IPS-15b (cell line): ENCODE measurements at regions not wholly inside any gene's neighbourhood (a gene's known extent, or its start where the extent isn't known, plus 50 kb on each side); places are given as distances from the start of the nearest gene placed in this dataset.

Experiments
- H3K27me3 ChIP-seq: one replicate; pipeline ENCODE4 v1.6.1; 2013; ENCODE audit warnings: low read length; ENCODE audit not compliant: control insufficient read depth, insufficient read depth
- H3K36me3 ChIP-seq: one replicate; pipeline ENCODE4 v1.6.1; 2013; ENCODE audit warnings: low read length; ENCODE audit not compliant: control insufficient read depth, insufficient read depth
- H3K4me1 ChIP-seq: one replicate; pipeline ENCODE4 v1.6.1; 2013; ENCODE audit warnings: mild to moderate bottlenecking, low read length; ENCODE audit not compliant: control insufficient read depth, insufficient read depth
- H3K4me3 ChIP-seq: one replicate; pipeline ENCODE4 v1.5.1; 2013; ENCODE audit warnings: low read depth, low read length
- H3K9ac ChIP-seq: one replicate; pipeline ENCODE4 v1.6.1; 2013; ENCODE audit warnings: low read depth, mild to moderate bottlenecking, low read length
- H3K9me3 ChIP-seq: one replicate; pipeline ENCODE4 v1.6.1; 2013; ENCODE audit warnings: mild to moderate bottlenecking, low read length; ENCODE audit not compliant: control insufficient read depth, insufficient read depth

DNA sequence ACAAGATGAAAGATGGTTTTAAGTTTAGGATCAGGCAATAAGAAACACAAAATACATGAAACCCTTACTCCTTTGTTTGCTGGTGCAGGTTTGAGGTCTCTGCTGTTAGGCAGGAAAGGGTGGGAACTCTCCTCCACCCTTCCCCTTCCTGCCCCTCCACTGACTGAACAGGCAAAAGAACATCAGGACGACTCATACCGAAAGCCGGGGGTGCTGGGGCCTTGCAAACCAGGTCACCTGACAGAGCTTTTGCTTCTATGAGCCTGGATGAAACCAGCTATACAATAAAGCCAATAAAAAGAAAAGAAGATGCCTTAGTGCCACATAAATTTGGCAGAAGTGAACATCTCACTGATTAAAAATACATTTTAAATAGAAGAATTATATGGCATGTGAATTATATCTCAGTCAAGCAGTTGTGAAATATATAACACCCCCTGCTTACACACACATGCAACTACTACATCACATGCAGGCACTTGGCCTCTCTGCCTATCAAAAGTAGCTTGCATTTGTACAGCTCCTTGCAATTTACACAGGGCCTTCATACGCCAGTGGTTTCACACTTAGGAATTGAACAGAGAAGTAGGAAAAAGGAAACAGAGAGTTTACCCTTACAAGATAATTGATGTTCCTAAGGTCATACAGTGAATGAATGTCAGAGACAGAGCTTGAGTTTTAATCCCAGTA, 215.1 kb upstream of the TRIB2 start:
- Histone ChIP-seq H3K36me3 (no peaks in the 10 kb centered on the region), H3K4me1 (no peaks in the 10 kb centered on the region), H3K9ac (no peak overlapping the region), H3K9me3 (no peaks in the 10 kb centered on the region), H3K4me3 (no peak overlapping the region), H3K27me3 (no peaks in the 10 kb centered on the region)

DNA sequence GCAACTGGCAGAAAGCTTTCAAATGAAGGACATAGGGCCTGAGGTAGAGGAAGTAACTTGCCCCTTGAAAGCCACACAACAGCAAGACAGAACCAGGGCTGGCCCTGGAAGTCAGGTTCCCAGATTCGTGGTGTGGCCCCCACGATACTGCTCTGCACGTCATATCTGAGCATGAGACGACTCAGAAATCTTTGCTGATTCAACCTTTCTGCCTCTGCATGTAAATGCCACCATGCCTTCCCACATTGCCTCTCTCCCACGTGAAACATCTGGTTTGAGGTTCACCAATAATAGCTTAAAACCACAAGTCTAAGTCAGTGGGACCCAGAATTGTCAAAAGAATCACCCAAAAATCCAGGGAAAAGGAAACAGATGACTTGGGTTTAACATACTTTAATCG, 214.0 kb upstream of the TRIB2 start:
- no peak overlapping the region for H3K9ac ChIP-seq
- H3K27me3 ChIP-seq, result no peaks in the 10 kb centered on the region
- H3K4me3 ChIP-seq, result no peak overlapping the region
- no peaks in the 10 kb centered on the region for H3K36me3 ChIP-seq
- H3K4me1 ChIP-seq, result no peaks in the 10 kb centered on the region
- H3K9me3 ChIP-seq, result no peaks in the 10 kb centered on the region

DNA sequence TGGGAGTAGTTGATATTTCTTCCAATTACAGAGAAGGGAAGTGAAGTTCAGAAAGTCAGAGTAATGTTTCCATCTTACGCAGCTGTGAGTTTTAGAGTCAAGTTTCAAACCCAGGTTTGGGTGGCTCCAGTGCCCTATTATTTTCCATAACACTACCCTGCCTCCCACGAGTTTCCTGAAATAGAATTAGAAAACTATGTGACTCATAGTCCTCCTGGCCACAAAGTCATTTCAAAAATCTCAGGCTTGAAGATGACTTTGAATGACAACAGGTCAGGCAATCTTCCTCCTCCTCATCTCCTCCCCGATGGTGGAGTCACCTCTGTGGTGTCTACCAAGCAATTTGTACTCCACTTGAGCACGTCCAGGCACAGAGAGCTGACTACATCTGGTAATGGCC, 212.3 kb upstream of the TRIB2 start:
- no peaks in the 10 kb centered on the region for H3K4me1 ChIP-seq
- H3K27me3 ChIP-seq, result no peaks in the 10 kb centered on the region
- no peaks in the 10 kb centered on the region for H3K9me3 ChIP-seq
- no peak overlapping the region for H3K9ac ChIP-seq
- H3K36me3 ChIP-seq, result no peaks in the 10 kb centered on the region
- H3K4me3 ChIP-seq, result no peak overlapping the region

DNA sequence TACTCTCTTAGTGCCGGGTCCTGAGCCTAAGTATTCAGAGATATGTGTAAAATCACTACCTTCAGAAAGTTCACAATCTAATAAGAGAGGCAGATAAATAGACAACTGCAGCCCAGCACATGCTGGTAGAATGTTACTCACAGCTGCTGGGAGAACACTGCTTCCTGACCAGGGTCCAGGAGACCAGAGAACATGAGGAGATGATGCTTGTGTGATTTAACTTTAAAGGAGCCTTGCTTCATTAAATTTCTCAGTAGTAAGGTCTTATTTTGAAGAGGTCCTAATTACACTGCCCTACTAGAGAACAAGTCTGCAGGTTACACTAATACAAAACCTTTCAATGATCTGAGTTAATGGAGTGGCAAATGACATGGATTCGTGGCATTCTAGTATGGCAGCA, 209.9 kb upstream of the TRIB2 start:
- H3K9ac ChIP-seq, result no peak overlapping the region
- H3K4me1 ChIP-seq, result no peaks in the 10 kb centered on the region
- H3K27me3 ChIP-seq, result no peaks in the 10 kb centered on the region
- H3K9me3 ChIP-seq, result no peaks in the 10 kb centered on the region
- no peak overlapping the region for H3K4me3 ChIP-seq
- H3K36me3 ChIP-seq, result no peaks in the 10 kb centered on the region

DNA sequence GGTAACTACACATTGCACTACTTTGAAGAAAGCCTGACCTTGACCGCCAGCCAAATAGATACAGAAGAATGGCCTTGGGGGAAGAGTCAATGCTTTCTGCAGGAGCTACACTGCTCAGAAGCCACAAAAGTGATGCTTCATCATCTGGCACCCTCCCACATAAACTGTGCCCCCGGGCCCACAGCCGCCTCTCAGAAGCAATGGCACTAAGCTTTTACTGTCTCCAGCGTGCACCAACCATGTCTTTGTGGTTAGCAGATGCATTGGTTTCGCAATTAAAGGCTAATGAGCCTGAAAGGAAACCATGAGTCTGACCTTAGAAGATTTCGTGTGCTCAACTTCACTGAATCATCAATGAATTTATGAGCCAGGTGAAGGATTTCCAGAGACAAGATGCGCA, 209.4 kb upstream of the TRIB2 start:
- Histone ChIP-seq H3K27me3 (no peaks in the 10 kb centered on the region), H3K9ac (no peak overlapping the region), H3K36me3 (no peaks in the 10 kb centered on the region), H3K4me3 (no peak overlapping the region), H3K4me1 (no peaks in the 10 kb centered on the region), H3K9me3 (no peaks in the 10 kb centered on the region)

DNA sequence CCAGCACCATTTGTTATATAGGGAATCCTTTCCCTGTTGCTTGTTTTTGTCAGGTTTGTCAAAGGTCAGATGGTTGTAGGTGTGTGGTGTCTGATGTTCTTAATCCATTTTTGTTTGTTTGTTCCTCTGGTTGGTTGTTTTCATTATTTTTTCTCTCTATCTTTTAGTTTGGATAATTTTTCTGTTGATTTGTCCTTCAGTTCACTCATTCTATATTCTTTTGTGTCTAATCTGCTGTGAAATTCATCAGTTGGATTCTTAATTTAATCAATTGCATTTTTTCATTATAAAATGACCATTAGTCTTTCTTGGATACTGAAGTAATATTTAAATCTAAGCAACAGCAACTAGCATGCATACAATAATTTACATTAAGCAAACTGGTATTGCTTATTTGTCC, 206.7 kb upstream of the TRIB2 start:
- Histone ChIP-seq H3K4me3 (no peak overlapping the region), H3K9me3 (no peaks in the 10 kb centered on the region), H3K36me3 (no peaks in the 10 kb centered on the region), H3K9ac (no peak overlapping the region), H3K27me3 (no peaks in the 10 kb centered on the region), H3K4me1 (no peaks in the 10 kb centered on the region)

DNA sequence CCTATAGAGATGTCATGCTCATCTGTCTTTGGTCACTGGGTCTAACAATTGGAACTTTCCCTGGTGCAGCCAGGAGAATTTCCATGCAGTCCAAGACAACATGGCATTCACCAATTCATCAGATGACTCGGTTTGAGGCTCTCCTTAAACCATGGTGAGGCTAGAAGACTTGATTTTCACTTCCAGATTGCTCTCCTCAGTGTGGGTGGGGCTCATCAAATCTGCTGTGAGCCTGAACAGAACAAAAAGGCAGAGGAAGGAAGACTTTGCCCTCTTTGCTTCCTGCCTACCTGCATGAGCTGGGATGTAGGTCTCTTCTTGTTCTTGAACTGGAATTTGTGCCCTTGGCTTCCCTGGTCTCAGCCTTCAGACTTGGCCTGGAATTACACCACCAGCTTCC, 203.4 kb upstream of the TRIB2 start:
- H3K4me3 ChIP-seq, result no peak overlapping the region
- H3K36me3 ChIP-seq, result no peaks in the 10 kb centered on the region
- H3K9ac ChIP-seq, result no peak overlapping the region
- H3K9me3 ChIP-seq, result no peaks in the 10 kb centered on the region
- no peaks in the 10 kb centered on the region for H3K4me1 ChIP-seq
- H3K27me3 ChIP-seq, result no peaks in the 10 kb centered on the region

DNA sequence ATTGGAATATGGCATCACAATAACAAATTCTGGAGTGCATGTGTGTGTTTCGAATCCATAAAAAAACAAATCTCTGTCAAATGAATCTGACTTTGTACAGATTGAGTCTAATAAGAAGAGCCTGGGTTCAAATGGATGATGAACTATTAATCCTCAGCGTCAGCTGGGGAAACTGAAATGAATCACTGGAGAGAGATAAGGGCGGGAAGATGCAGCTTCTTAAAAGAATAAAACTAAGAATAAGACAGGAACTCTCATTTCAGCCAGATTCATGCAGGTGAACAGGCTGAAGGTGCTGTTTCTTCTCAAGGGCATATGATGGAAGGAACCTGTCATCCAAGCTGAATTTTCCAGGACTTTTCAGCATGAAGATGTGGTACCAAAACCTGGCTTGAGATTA, 202.6 kb upstream of the TRIB2 start:
- Histone ChIP-seq H3K4me1 (no peaks in the 10 kb centered on the region), H3K9me3 (no peaks in the 10 kb centered on the region), H3K9ac (no peak overlapping the region), H3K36me3 (no peaks in the 10 kb centered on the region), H3K27me3 (no peaks in the 10 kb centered on the region), H3K4me3 (no peak overlapping the region)

DNA sequence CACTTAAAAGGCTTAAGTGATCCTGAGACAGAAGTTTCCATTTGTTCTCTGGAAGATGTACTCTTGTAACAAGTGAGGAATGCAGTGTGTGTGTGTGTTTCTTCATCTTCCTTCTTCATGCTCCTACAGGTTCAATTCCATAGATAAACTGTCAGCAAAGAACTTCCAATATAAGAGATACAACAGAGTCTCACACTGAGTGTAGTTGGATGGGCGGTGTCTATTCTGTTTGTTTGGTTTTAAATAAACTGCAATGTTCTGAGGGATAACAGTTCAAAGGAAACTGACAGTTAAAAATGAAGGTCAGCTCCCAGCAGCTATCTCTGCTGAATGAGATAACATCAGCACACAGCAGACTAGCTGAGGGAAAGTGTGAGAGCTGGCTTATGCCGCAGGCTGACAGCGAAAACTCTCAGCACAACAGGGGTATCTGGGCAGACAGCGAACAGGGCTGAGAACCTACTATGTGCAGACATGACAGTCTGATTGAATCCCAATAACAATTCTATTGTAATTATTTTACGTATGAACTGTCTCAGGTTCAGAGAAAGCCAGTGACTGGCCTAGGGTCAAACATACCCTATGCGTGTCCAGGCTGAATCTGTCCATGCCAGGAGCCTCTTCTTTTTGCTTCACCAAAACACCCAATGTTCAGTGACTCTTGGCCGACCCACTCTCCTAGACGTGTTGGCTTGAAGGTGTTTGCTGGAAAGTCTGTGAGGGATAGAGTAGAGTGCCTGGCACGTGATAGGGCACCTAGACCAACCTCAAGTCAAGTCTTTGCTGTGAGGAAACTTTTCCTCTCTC, 201.9 kb upstream of the TRIB2 start:
- no peaks in the 10 kb centered on the region for H3K4me1 ChIP-seq
- no peaks in the 10 kb centered on the region for H3K9me3 ChIP-seq
- no peak overlapping the region for H3K9ac ChIP-seq
- no peak overlapping the region for H3K4me3 ChIP-seq
- no peaks in the 10 kb centered on the region for H3K27me3 ChIP-seq
- H3K36me3 ChIP-seq, result no peaks in the 10 kb centered on the region

DNA sequence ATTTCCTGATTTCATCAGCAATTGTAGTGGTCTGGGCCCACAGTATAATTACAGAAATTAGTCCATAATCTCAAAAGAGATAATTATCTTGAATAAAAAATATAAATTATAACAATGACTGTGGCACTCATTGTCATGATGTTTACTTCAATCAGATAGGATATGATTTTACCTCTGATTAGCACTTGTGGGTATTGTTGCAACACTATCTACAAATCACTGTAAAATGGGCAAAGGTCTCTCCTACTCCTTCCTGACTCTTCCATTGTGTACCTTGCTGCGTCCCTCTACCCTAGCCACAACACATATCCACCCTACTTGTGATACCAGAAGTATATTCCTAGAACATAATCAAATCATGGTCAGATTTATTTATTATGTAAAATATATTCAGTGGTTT, 200.9 kb upstream of the TRIB2 start:
- Histone ChIP-seq H3K4me3 (no peak overlapping the region), H3K36me3 (no peaks in the 10 kb centered on the region), H3K9me3 (no peaks in the 10 kb centered on the region), H3K27me3 (no peaks in the 10 kb centered on the region), H3K4me1 (no peaks in the 10 kb centered on the region), H3K9ac (no peak overlapping the region)

DNA sequence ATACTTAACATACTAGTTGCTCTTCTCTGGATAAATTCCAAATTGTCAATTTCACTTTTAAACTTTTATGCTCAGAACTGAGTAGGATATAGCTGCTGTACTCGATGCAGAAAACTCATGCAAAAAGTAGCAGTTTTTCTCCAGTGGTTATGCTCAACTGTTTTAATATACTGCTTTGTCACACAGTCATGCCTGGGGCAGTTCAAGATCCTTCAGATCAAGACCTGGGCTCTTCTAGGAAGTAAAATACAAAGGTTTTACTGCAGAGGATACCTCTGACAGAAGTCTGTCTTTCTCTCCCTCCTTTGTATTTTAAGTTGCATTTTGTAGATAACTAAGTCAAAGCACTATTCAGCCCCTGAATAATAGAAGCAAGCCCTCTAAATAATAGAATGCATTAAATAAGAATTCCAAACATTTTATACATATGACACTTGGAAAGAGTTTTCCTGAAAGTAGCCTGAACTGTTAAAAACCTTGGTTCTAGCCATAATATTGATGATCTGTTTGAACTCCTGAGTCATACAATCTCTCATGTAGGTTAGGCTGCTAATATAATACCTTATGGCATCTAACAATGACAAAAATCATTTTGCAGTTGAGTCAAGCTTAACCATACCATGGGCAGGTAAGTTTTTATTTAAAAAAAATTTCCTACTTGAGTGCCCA, 183.3 kb upstream of the TRIB2 start:
- Histone ChIP-seq H3K9ac (no peak overlapping the region), H3K4me3 (no peak overlapping the region), H3K9me3 (no peaks in the 10 kb centered on the region), H3K36me3 (no peaks in the 10 kb centered on the region), H3K4me1 (no peaks in the 10 kb centered on the region), H3K27me3 (no peaks in the 10 kb centered on the region)
